Kidney (tissue), 13 donors: ENCODE measurements at regions not wholly inside any gene's neighbourhood (a gene's known extent, or its start where the extent isn't known, plus 50 kb on each side); places are given as distances from the start of the nearest gene placed in this dataset.

Experiments
- DNase-seq, 5 donors: peaks; one replicate each; pipeline ENCODE4 v3.0.0-alpha.2; 2013 to 2020
- FAIRE-seq: peaks from 2 replicates; lab custom pipeline; 2012; peaks lifted over from hg19 to GRCh38; lab: Jason Lieb, UNC
- H3K27ac ChIP-seq, 2 donors: one replicate each; pipeline ENCODE4 v1.7.0; 2013; ENCODE audit warnings: low read depth in 2 of 2, low read length in 2 of 2, inconsistent platforms in 1 of 2
- H3K27me3 ChIP-seq: one replicate; pipeline ENCODE4 v1.7.1; 2013; ENCODE audit warnings: low read length, inconsistent platforms; ENCODE audit not compliant: control insufficient read depth, insufficient read depth
- H3K36me3 ChIP-seq, 3 donors: one replicate each; pipeline versions ENCODE4 v1.7.0 to v1.7.1; 2013; ENCODE audit warnings: low read length in 3 of 3, control low read depth in 1 of 3, inconsistent platforms in 1 of 3; ENCODE audit not compliant: insufficient read depth in 3 of 3, control insufficient read depth in 2 of 3
- H3K4me1 ChIP-seq, 3 donors: one replicate each; pipeline versions ENCODE4 v1.7.0 to v1.7.1; 2013; ENCODE audit warnings: low read length in 3 of 3, inconsistent platforms in 1 of 3, low read depth in 1 of 3; ENCODE audit not compliant: control insufficient read depth in 2 of 3, insufficient read depth in 2 of 3
- H3K4me3 ChIP-seq, 3 donors: one replicate each; pipeline versions ENCODE4 v1.7.0 to v1.8.1; 2013; ENCODE audit warnings: low read length in 3 of 3, control low read depth in 1 of 3, inconsistent platforms in 1 of 3
- H3K9ac ChIP-seq, 3 donors: one replicate each; pipeline versions ENCODE4 v1.7.0 to v1.7.1; 2013; ENCODE audit warnings: low read length in 3 of 3, control low read depth in 1 of 3, inconsistent platforms in 1 of 3
- H3K9me3 ChIP-seq, 3 donors: one replicate each; pipeline versions ENCODE4 v1.7.0 to v1.7.1; 2013; ENCODE audit warnings: low read length in 3 of 3, control low read depth in 1 of 3, inconsistent platforms in 1 of 3; ENCODE audit not compliant: control insufficient read depth in 2 of 3, insufficient read depth in 1 of 3
- CTCF ChIP-seq: IDR thresholded peaks from 3 replicates; pipeline ENCODE4 v1.5.1; 2012; ENCODE audit warnings: mild to moderate bottlenecking, moderate library complexity, borderline replicate concordance; ENCODE audit not compliant: insufficient read depth; ENCODE audit errors: extremely low read depth
- intact Hi-C: fragments of 100-400 bp; cut with DNase I; formaldehyde crosslinking; loops from one replicate; pipeline ENCODE4 v1.11.1; 2022
- donor health status: control.
- donor health status: control.
- donor health status: control.
- donor health status: control.
- donor health status: control.
- donor health status: DM: yes; HTN: yes; CAD: no.
- donor health status: Normal renal cell carcinoma (clear cell type).

- DNase-seq (no peak), FAIRE-seq (no peak)
- intact Hi-C loops, result no loop called here
- Histone ChIP-seq H3K27ac (no peak overlapping the region), H3K4me3 (no peak overlapping the region), H3K9me3 (no peaks in the 10 kb centered on the region), H3K4me1 (no peaks in the 10 kb centered on the region), H3K36me3 (no peaks in the 10 kb centered on the region), H3K9ac (no peak overlapping the region), H3K27me3 (no peaks in the 10 kb centered on the region)
- no peak for TF ChIP-seq CTCF
These were observed 372.1 kb downstream of the UQCRFS1 start for GRCh38 chr19:28840891-28841290.

- intact Hi-C loops, result no loop called here
- Histone ChIP-seq H3K27ac (no peak overlapping the region), H3K4me1 (no peaks in the 10 kb centered on the region), H3K9ac (no peak overlapping the region), H3K27me3 (no peaks in the 10 kb centered on the region), H3K9me3 (no peaks in the 10 kb centered on the region), H3K4me3 (no peak overlapping the region), H3K36me3 (no peaks in the 10 kb centered on the region)
- FAIRE-seq (no peak), DNase-seq (no peak)
- TF ChIP-seq CTCF, result no peak
These were observed 373.5 kb downstream of the UQCRFS1 start for GRCh38 chr19:28839455-28839854.

GRCh38 chr19:28838909-28839308 lies 374.0 kb downstream of the UQCRFS1 start:
- no peaks in the 10 kb centered on the region for H3K4me1 ChIP-seq
- no peak for TF ChIP-seq CTCF
- no peaks in the 10 kb centered on the region for H3K27me3 ChIP-seq
- DNase-seq (peak in 4 of 5 donors; percentile 20 to 54 (median 32)), FAIRE-seq (no peak)
- H3K36me3 ChIP-seq, result no peaks in the 10 kb centered on the region
- H3K9ac ChIP-seq, result no peak overlapping the region
- H3K9me3 ChIP-seq, result no peaks in the 10 kb centered on the region
- intact Hi-C loops, result no loop called here
- no peak overlapping the region for H3K27ac ChIP-seq
- H3K4me3 ChIP-seq, result no peak overlapping the region

- DNase-seq (peak in 1 of 5 donors; percentile 26), FAIRE-seq (no peak)
- Histone ChIP-seq H3K9ac (no peak overlapping the region), H3K4me1 (no peaks in the 10 kb centered on the region), H3K4me3 (no peak overlapping the region), H3K36me3 (no peaks in the 10 kb centered on the region), H3K9me3 (no peaks in the 10 kb centered on the region), H3K27ac (no peak overlapping the region), H3K27me3 (no peaks in the 10 kb centered on the region)
- intact Hi-C loops, result no loop called here
- TF ChIP-seq CTCF, result no peak
These were observed 376.5 kb downstream of the UQCRFS1 start for GRCh38 chr19:28836421-28836820.
